ENCODE measurements at regions not wholly inside any gene's neighbourhood (a gene's known extent, or its start where the extent isn't known, plus 50 kb on each side); places are given as distances from the start of the nearest gene placed in this dataset.

DNA sequence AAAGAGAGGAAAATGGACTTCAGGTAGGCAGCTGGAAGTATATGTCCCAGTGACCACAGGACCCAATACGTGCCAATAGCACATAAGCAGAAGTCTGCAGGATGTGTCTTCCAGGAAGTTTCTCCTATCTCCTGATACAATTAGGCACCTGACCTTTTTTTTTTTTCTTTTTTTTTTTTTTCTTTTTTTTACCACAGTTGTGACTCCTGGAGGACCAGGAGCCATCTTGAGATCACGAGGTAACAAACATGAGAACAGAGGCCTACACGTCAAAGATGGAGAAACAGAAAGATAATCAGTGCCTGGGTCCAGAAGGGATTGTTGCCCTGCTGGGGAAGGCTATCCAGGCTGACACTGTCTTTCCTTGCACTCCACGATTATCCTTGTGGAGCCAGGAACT lies 312.4 kb upstream of the NEBL start:
- DNase-seq (ENCODE audit: low spot score) (no peak), FAIRE-seq (no peak)

DNA sequence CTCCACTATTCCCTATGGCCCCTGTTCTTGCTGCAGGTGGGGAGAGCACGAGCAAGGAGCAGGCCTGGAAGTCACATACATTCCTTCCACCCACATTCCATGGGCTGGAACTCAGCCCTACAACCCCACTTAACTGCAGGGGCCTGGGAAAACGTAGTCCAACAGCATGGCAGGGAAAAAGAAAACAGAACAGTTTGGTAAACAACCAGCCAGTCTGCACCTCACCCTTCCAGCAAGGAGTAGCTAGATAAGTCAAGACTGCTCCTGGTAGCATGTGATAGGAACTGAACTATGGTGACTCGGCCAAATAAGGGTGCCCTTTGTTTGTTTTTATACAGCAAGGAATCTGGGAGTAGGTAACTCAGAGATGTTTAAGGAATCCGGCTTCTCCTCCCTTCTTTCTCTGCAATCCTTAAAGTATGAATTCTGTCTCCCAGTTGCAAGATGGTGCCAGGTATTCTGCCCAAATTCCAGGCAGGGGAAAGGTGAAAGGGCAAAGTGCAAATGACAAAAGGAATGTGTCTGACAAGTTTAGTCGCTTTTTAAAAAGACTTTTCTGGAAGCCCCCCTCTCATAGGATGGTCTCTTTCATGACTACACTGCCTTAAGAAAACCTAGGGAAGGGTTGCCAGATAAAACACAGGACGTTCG lies 311.7 kb upstream of the NEBL start:
- FAIRE-seq (no peak), DNase-seq (ENCODE audit: low spot score) (no peak)

GRCh38 chr10:21207852-21208646 lies 310.9 kb upstream of the NEBL start:
- FAIRE-seq (no peak), DNase-seq (ENCODE audit: low spot score) (no peak)

- FAIRE-seq: no peak
- no peak for DNase-seq (ENCODE audit: low spot score)
These were observed 308.2 kb upstream of the NEBL start for GRCh38 chr10:21205328-21205727.

DNA sequence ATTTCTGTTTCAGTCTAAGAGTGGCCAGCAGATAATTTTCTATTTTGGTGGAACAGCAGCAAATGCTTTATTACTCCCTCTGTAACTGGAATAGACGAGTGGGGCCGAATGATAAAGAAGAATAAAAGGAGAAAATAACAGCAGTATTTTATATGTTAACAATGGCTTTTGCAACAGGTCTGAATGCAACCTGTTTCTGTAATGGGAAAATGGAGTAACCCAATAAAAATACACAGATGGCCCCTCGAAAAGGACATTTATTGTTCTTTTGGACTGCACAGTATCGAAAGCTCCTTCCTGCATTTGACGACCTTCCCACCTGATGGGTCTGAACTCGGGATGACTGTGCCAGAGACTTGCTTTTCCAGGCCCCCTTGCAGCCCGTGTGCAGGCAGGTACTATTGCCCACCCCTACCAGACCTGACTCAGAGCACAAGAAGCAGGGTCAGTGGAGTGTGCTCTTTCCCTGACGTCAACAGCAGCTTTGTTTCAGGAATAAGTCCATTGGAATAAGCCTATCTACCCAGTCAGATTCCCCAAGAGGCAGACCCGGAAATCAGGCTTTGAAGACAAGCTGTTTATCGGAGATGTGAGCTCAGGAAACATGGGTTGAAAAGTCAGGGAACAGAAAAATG lies 306.5 kb upstream of the NEBL start:
- DNase-seq (ENCODE audit: low spot score) (no peak), FAIRE-seq (no peak)

DNA sequence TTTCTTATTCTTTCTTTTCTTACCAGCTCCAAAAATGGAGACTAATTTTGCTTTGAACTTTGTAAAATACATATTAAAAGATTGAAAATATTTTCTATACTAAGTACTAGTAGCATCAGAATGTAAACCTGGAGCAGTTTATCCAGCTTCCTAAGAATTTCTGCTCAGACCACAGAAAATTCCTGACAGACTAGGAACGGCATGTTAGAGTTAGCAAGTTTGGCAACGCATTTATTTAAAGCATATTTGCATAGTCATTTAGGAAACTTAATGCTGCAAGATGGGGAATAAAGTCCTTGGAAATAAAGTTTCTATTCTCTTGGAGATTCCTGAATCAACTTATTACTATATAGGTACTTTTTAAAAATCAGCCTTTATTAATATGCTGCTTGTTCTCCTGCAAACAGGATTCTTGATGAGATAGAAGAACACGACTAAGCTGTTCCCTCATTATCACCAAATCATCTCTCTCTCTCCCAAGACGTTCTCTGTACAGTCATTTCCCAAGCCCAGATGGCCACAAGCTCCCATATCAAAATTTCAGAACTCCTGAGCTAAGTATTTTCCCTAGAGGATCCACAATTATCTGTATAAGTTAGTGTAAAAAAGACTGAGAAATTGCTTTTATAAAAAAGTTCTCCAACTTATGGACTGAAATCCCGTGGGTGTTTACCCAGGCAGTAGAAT lies 305.8 kb upstream of the NEBL start:
- FAIRE-seq (no peak), DNase-seq (ENCODE audit: low spot score) (no peak)

DNA sequence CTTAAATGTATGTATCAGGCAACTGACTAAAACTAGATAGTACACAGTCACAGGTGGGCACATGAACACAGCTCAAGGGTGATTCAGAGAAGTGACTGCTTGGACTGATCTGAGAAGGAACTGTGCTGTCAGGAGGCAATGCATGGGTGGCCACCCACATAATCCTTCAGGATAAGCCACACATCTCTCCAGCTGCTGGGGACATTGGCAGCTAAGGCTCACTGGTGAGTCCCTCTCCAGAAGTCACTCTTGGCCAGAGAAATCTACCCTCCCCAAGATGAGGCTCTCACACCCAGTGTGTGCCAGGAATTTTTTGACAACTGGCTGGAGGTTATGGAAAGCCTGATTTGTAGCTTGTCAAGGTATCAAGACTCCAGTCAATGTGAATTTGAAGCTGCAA lies 302.4 kb upstream of the NEBL start:
- no peak for DNase-seq (ENCODE audit: low spot score)
- FAIRE-seq: no peak

DNA sequence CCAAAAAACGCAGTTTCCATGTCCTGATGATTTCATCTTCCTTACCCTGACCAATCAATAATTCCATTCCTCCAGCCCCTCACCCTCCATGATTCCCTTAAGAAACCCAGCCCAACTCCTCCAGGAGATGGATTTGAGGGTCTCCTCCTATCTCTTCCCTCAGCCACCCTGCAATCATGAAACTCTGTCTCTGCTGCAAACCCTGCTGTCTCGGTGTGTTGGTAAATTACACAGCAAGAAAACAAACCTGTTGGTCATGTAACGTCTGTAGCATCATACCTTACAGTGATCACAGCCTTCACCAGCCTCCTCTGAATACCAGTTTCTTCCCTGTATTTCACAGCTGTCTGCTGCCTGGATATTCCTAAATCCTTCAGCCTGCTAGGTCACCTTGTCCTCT lies 300.7 kb upstream of the NEBL start:
- DNase-seq (ENCODE audit: low spot score) (no peak), FAIRE-seq (no peak)

GRCh38 chr10:21196822-21197395 lies 299.8 kb upstream of the NEBL start:
- no peak for FAIRE-seq
- no peak for DNase-seq (ENCODE audit: low spot score)

DNA sequence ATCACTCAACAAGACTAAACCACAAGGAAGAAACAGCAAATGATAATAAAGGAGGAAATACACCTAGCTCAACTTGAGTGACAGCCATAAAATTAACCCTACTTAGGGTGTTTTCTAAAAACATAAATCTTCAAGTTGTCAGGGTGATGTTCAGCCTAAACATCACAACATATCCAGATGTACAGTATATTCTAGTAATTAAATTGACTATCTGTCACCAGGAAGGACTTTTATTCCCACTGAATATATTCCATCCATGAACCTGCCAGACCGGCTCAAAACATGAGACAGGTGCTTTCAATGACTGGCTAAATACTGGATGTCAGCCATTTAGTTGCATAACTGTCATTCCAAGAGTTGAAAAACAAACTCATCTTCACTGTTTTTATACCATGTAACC lies 298.1 kb upstream of the NEBL start:
- FAIRE-seq (no peak), DNase-seq (ENCODE audit: low spot score) (no peak)

GRCh38 chr10:21194510-21194993 lies 297.4 kb upstream of the NEBL start:
- FAIRE-seq: peak; percentile 78

DNA sequence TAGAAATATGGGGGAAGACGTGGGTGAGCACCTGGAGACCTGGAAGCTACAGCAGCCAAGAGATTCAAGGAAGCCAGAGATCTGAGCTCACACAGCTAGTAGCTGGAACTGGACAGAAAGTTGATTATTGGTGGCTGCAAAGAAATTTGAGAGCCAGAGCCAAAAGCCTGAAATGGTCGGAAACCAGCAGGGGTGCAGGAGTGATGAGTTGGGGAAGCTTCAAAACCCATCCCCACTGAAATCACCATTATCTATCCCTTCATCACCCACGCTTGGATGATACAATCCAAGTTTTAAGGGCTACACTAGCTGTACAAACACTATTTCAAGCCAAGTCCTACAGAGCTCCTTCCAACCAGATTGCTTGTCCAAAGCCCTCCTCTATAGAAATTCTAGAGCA lies 296.1 kb upstream of the NEBL start:
- no peak for DNase-seq (ENCODE audit: low spot score)
- no peak for FAIRE-seq

More at GRCh38 chr10:21194510-21194993, 297.4 kb upstream of the NEBL start:
- peak; percentile 89 for DNase-seq (ENCODE audit: low spot score)

GRCh38 chr10:21191512-21191911 lies 294.4 kb upstream of the NEBL start:
- FAIRE-seq: no peak
- no peak for DNase-seq (ENCODE audit: low spot score)

GRCh38 chr10:21184984-21185383 lies 287.9 kb upstream of the NEBL start:
- DNase-seq (ENCODE audit: low spot score) (no peak), FAIRE-seq (no peak)

- FAIRE-seq: peak; percentile 27
- DNase-seq (ENCODE audit: low spot score): peak; percentile 44
These were observed 287.1 kb upstream of the NEBL start for GRCh38 chr10:21184216-21184615.

- DNase-seq (ENCODE audit: low spot score): peak; percentile 7
- FAIRE-seq: no peak
These were observed 285.9 kb upstream of the NEBL start for GRCh38 chr10:21183025-21183424.

GRCh38 chr10:21181451-21181850 lies 284.3 kb upstream of the NEBL start:
- FAIRE-seq (no peak), DNase-seq (ENCODE audit: low spot score) (no peak)

DNA sequence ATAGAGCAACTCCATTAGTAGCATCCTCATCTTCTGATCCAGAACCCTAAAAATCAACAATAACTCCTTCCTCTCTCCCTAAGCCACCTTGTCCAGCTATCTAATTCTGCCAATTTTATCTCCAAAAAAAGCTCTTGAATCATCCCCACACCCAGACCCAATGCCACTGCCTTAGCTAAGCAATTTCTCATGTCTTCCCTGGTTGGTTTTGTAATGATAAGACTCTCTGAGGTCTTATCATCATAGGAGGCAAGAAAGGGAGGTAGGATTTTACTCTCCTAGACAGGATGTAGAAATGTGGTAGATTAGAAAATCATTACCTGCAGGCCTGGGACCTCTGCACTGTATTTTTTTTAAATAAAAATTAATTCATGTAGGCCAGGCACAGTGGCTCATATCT lies 283.5 kb upstream of the NEBL start:
- DNase-seq (ENCODE audit: low spot score) (no peak), FAIRE-seq (no peak)

DNA sequence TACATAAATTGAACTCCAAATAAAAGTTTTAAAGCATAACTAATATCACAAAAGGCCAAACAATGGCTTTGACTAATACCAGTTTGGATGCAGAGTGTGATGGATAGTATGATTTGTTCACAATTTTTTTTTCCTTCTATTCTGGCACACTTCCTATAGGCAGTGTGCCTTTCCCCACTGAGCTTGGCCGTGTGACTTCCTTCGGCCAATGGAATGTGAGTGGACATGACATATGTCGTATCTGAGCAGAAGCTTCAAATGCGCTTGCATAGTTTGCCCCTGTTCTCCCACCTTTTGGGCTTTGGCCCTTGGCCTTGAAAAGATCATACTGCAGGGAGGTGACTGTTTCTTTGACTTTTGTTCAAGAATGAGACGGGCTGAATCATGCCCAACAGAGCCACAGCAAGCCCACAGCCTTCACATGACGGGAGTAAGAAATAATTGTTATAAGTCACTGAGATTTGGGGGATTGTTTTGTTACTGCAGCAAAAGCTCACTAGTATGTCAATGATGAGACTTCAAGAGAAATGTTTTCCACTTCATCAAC lies 279.9 kb upstream of the NEBL start:
- FAIRE-seq (no peak), DNase-seq (ENCODE audit: low spot score) (no peak)

- no peak for DNase-seq (ENCODE audit: low spot score)
- peak; percentile 49 for FAIRE-seq
These were observed 278.7 kb upstream of the NEBL start for GRCh38 chr10:21175797-21176196.
